Omental fat pad (tissue), 3 donors: ENCODE measurements at regions not wholly inside any gene's neighbourhood (a gene's known extent, or its start where the extent isn't known, plus 50 kb on each side); places are given as distances from the start of the nearest gene placed in this dataset.

ENCODE experiments used
- ATAC-seq: fragments of 150-250 bp; one replicate; pipeline ENCODE4 v1.9.1; 2016; ENCODE audit warnings: mild to moderate bottlenecking, moderate library complexity; ENCODE audit not compliant: low FRiP score
- DNase-seq: peaks from one replicate; pipeline ENCODE4 v3.0.0-alpha.2; 2019; ENCODE audit warnings: low spot score
- CTCF ChIP-seq, 3 donors: fragments of 450-650 bp; IDR thresholded peaks; one replicate each; pipeline ENCODE4 v1.5.1; 2016 to 2017; ENCODE audit warnings: antibody characterized with exemption in 3 of 3, mild to moderate bottlenecking in 3 of 3, moderate library complexity in 2 of 3

DNA sequence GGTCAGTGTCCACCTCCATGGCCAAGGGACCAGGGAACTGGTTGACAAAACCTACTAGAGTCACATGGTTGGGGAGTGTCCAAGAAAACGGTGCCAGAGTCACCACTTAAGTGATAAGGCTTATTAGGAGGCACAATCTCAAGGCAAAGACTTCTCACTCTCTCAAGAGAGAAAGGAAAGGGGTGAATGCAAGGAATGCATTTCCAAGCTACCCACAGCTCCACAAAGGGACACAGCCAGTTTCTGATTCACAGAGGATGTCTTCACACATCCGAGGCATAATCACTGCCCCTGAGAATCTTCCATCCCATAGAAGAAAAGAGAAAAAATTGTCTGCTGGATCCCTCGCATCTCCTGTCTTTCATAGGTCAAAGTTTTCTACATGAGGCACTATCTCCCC is 269.3 kb downstream of the TNS1 start:
- TF ChIP-seq CTCF (IDR thresholded peaks at IDR 0.05), result no peak
- DNase-seq (no peak), ATAC-seq (no peak)

- TF ChIP-seq CTCF (IDR thresholded peaks at IDR 0.05), result no peak
- ATAC-seq (no peak), DNase-seq (no peak)
Measured at GRCh38 chr2:217732992-217733391, 269.8 kb downstream of the TNS1 start.

DNA sequence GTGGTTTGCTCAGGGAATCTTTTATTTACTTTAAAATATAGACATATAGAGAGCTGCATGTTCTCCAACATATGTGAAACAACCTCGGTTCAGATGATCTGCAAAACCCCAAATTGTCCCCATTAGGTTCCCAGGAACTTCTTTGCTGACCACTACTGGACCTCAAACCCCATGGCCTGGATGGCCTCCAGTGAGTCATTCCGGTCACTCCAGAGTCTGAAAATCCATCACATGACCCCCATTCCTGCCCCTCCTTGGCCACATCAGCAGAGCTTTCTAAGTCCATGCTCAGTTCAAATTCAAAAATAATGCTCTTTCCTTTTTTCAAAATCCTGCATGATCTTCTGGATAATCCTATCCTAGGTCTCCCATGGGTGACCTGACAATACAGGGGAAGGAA is 271.0 kb downstream of the TNS1 start:
- DNase-seq (no peak), ATAC-seq (no peak)
- no peak for TF ChIP-seq CTCF (IDR thresholded peaks at IDR 0.05)

GRCh38 chr2:217729421-217730053 is 273.3 kb downstream of the TNS1 start:
- no peak for TF ChIP-seq CTCF (IDR thresholded peaks at IDR 0.05)
- DNase-seq (no peak), ATAC-seq (no peak)

DNA sequence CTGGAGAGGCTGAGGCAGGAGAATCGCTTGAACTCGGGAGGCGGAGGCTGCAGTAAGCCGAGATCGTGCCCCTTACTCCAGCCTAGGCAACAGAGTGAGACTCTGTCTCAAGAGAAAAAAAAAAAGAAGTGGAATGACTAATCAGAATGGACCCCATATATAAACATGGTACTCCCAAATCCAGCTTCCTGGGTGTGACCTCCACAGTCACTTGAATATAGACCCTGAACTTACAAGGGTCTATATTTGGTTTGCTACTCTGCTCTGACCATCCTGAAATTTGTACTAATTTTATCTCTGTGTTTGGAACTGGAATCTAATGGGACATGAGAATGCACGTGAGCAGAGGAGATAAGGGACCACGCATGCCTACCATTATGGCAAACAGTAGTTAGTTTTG is 275.0 kb downstream of the TNS1 start:
- ATAC-seq (no peak), DNase-seq (no peak)
- no peak for TF ChIP-seq CTCF (IDR thresholded peaks at IDR 0.05)

DNA sequence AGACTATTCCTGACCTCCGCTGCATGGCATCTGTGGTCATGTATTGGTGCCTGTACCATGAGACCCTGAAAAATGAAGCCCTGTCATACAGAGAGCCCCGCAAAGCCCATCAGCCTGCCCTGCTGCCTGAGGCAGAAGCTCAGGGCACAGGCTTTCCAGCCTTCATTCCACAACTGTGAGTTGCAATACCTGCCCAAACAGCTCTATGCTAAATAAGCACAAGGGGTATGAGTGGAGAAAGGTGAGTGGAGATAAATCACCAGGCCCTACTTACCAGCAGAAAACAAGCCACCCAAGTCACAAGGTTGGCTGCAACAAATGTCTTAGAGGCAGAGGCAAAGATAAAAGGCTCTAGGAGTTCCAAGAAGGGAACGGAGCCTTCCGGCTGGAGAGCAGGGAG is 277.4 kb downstream of the TNS1 start:
- ATAC-seq (no peak), DNase-seq (no peak)
- TF ChIP-seq CTCF (IDR thresholded peaks at IDR 0.05), result no peak

GRCh38 chr2:217724471-217724870 is 278.3 kb downstream of the TNS1 start:
- DNase-seq, result no peak
- no peak for ATAC-seq
- no peak for TF ChIP-seq CTCF (IDR thresholded peaks at IDR 0.05)
